ENCODE measurements at regions not wholly inside any gene's neighbourhood (a gene's known extent, or its start where the extent isn't known, plus 50 kb on each side); places are given as distances from the start of the nearest gene placed in this dataset.

- no peaks in the 10 kb centered on the region for H3K9me3 ChIP-seq (ENCODE audit: low read depth, low read length, poor library complexity, severe bottlenecking)
- TF ChIP-seq EZH2 (IDR thresholded peaks at IDR 0.05; ENCODE audit: borderline replicate concordance, low read depth, low read length, poor library complexity, severe bottlenecking), result no peak
- TF ChIP-seq CTCF (conservative IDR thresholded peaks at IDR 0.05; ENCODE audit: low read depth, low read length), result no peak
- POLR2A ChIA-PET (ENCODE audit: low non-redundant PET), result no interaction called here
- CTCF ChIA-PET, result no interaction called here
- intact Hi-C loops (cut with micrococcal nuclease; ENCODE audit: unreplicated experiment), result no loop called here
- H3K36me3 ChIP-seq (ENCODE audit: insufficient read depth, low read length, poor library complexity, severe bottlenecking), result no peaks in the 10 kb centered on the region
- H3K4me1 ChIP-seq (ENCODE audit: insufficient read depth, low read length, poor library complexity, severe bottlenecking), result no peaks in the 10 kb centered on the region
- H3K4me3 ChIP-seq (ENCODE audit: low read depth, low read length, poor library complexity, severe bottlenecking), result no peak overlapping the region
- H3K27ac ChIP-seq (ENCODE audit: low read depth, low read length, poor library complexity, severe bottlenecking), result no peak overlapping the region
- H3K27me3 ChIP-seq (replicated peaks; ENCODE audit: insufficient read depth, low read depth, low read length, poor library complexity), result peaks cover 3% of the 10 kb centered on the region
- BruUV-seq (replicated peaks), result no TSS peak
- no peak for DNase-seq (ENCODE audit: low spot score)
Observed at GRCh38 chr18:51767293-51767692, 569.8 kb upstream of the MEX3C start.

DNA sequence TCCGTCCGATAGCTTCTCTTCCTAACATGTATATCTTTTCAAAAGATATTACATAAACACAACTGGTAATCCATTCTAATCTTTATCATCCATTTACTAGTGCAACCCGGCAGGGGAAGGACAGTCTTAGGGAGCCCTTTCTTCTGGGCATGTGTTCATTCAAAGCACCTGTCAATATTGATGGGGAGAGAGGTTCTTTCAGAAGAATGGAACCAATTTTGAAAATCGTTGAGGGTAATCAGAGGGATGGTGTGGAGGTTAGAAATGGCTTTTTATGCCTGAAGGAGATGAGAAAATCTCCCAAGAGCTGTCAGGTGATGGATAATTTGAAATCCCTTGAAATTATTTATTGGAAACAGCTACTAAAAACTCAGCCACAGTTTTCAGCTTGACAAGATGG lies 561.9 kb upstream of the DCC start:
- TF ChIP-seq EZH2 (IDR thresholded peaks at IDR 0.05; ENCODE audit: borderline replicate concordance, low read depth, low read length, poor library complexity, severe bottlenecking), result no peak
- TF ChIP-seq CTCF (conservative IDR thresholded peaks at IDR 0.05; ENCODE audit: low read depth, low read length), result no peak
- Histone ChIP-seq H3K27me3 (replicated peaks; ENCODE audit: insufficient read depth, low read depth, low read length, poor library complexity) (peaks cover 5% of the 10 kb centered on the region), H3K4me1 (ENCODE audit: insufficient read depth, low read length, poor library complexity, severe bottlenecking) (no peaks in the 10 kb centered on the region), H3K36me3 (ENCODE audit: insufficient read depth, low read length, poor library complexity, severe bottlenecking) (no peaks in the 10 kb centered on the region), H3K9me3 (ENCODE audit: low read depth, low read length, poor library complexity, severe bottlenecking) (no peaks in the 10 kb centered on the region), H3K27ac (ENCODE audit: low read depth, low read length, poor library complexity, severe bottlenecking) (no peak overlapping the region), H3K4me3 (ENCODE audit: low read depth, low read length, poor library complexity, severe bottlenecking) (no peak overlapping the region)
- DNase-seq (ENCODE audit: low spot score), result no peak
- ChIA-PET POLR2A (ENCODE audit: low non-redundant PET) (interaction anchor here (0.6 to 0.9 kb wide), 2 partner anchors 553 to 1256 kb away, joined by 3 to 5 read pairs; no protein-coding TSS in a partner anchor), CTCF (no interaction called here)
- intact Hi-C loops (cut with micrococcal nuclease; ENCODE audit: unreplicated experiment), result no loop called here
- no TSS peak for BruUV-seq (replicated peaks)

DNA sequence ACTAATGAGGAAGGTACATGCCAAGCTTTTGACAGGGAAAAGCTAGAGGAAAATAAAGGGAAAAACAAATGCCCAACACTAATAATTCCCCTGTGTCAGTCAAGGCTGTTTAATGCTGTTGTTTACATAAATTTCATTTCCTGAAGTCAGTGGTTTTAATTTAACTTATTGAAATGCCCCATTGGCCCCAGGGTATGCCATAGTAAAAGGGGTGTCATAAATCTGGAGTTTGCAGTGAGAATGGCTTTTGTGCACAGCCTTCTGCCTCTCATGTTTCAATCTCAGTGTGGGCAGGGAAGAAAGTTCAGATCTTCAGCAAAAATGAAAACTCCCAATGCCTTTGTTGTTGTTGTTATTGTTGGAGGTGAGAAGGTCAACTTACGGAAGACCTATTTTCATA lies 550.1 kb upstream of the DCC start:
- H3K27me3 ChIP-seq (replicated peaks; ENCODE audit: insufficient read depth, low read depth, low read length, poor library complexity), result peaks cover 6% of the 10 kb centered on the region
- no peak overlapping the region for H3K4me3 ChIP-seq (ENCODE audit: low read depth, low read length, poor library complexity, severe bottlenecking)
- H3K27ac ChIP-seq (ENCODE audit: low read depth, low read length, poor library complexity, severe bottlenecking), result no peak overlapping the region
- no peak for TF ChIP-seq CTCF (conservative IDR thresholded peaks at IDR 0.05; ENCODE audit: low read depth, low read length)
- TF ChIP-seq EZH2 (IDR thresholded peaks at IDR 0.05; ENCODE audit: borderline replicate concordance, low read depth, low read length, poor library complexity, severe bottlenecking), result no peak
- H3K36me3 ChIP-seq (ENCODE audit: insufficient read depth, low read length, poor library complexity, severe bottlenecking), result no peaks in the 10 kb centered on the region
- peaks cover 4% of the 10 kb centered on the region for H3K4me1 ChIP-seq (ENCODE audit: insufficient read depth, low read length, poor library complexity, severe bottlenecking)
- DNase-seq (ENCODE audit: low spot score), result no peak
- CTCF ChIA-PET, result no interaction called here
- POLR2A ChIA-PET (ENCODE audit: low non-redundant PET), result no interaction called here
- no TSS peak for BruUV-seq (replicated peaks)
- intact Hi-C loops (cut with micrococcal nuclease; ENCODE audit: unreplicated experiment), result no loop called here
- H3K9me3 ChIP-seq (ENCODE audit: low read depth, low read length, poor library complexity, severe bottlenecking), result no peaks in the 10 kb centered on the region

Measured in A673 (cell line).